Activated T-helper 17 cell treated with anti-CD3 and anti-CD28 coated beads, Interleukin-2, amount 50 U/mL, for 72 hours (primary cell): ENCODE measurements at regions not wholly inside any gene's neighbourhood (a gene's known extent, or its start where the extent isn't known, plus 50 kb on each side); places are given as distances from the start of the nearest gene placed in this dataset.

ENCODE experiments used
- ATAC-seq: fragments of 150-1000 bp; cut with Tn5 transposase; replicated peaks from 2 replicates; pipeline ENCODE4 v1.10.0; 2021; ENCODE audit warnings: mild to moderate bottlenecking, moderate library complexity
- H3K27ac Mint-ChIP-seq: one replicate; pipeline ENCODE4 v1.8.0; 2022; ENCODE audit warnings: mixed read lengths
- H3K27me3 Mint-ChIP-seq: one replicate; pipeline ENCODE4 v1.8.0; 2022; ENCODE audit warnings: mixed read lengths
- H3K36me3 Mint-ChIP-seq: one replicate; pipeline ENCODE4 v1.8.0; 2022; ENCODE audit warnings: low read depth, mild to moderate bottlenecking, mixed read lengths
- H3K4me1 Mint-ChIP-seq: one replicate; pipeline ENCODE4 v1.8.0; 2022; ENCODE audit warnings: mixed read lengths
- H3K4me3 Mint-ChIP-seq: one replicate; pipeline ENCODE4 v1.8.0; 2022; ENCODE audit warnings: mild to moderate bottlenecking, mixed read lengths
- H3K9me3 Mint-ChIP-seq: one replicate; pipeline ENCODE4 v1.8.0; 2022; ENCODE audit warnings: mixed read lengths

GRCh38 chr12:111074559-111074958, 154.2 kb upstream of the MYL2 start:
- peaks cover 4% of the 10 kb centered on the region for H3K9me3 Mint-ChIP-seq
- no peaks in the 10 kb centered on the region for H3K4me1 Mint-ChIP-seq
- H3K27me3 Mint-ChIP-seq: peaks cover 10% of the 10 kb centered on the region
- no peak overlapping the region for H3K27ac Mint-ChIP-seq
- no peak for ATAC-seq
- H3K36me3 Mint-ChIP-seq: no peaks in the 10 kb centered on the region
- no peak overlapping the region for H3K4me3 Mint-ChIP-seq

DNA sequence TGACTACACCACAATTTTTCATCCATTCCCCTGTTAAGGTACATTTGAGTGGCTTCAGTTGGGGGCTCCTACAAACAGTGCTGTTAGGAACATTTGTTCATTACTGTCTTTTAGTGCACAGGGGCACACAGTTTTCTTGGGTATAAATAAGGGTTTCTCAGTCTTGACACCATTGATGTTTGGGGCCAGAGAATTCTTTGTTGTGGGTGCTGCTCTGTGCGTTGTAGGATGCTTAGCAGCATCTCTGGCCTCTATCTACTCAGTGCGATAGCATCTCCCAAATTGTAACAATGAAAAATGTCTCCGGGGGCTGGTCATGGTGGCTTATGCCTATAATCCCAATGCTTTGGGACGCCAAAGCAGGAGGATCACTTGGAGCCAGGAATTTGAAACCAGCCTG, 153.0 kb upstream of the MYL2 start:
- no peak for ATAC-seq
- Mint-ChIP-seq H3K27ac (no peak overlapping the region), H3K36me3 (no peaks in the 10 kb centered on the region), H3K9me3 (peaks cover 4% of the 10 kb centered on the region), H3K4me1 (peaks cover under 1% of the 10 kb centered on the region), H3K4me3 (no peak overlapping the region), H3K27me3 (peaks cover 10% of the 10 kb centered on the region)

- Mint-ChIP-seq H3K27me3 (peaks cover 10% of the 10 kb centered on the region), H3K9me3 (peaks cover 4% of the 10 kb centered on the region), H3K4me1 (peaks cover 5% of the 10 kb centered on the region), H3K36me3 (no peaks in the 10 kb centered on the region), H3K4me3 (no peak overlapping the region), H3K27ac (no peak overlapping the region)
- ATAC-seq: no peak
Measured at GRCh38 chr12:111072299-111072698, 151.9 kb upstream of the MYL2 start.

DNA sequence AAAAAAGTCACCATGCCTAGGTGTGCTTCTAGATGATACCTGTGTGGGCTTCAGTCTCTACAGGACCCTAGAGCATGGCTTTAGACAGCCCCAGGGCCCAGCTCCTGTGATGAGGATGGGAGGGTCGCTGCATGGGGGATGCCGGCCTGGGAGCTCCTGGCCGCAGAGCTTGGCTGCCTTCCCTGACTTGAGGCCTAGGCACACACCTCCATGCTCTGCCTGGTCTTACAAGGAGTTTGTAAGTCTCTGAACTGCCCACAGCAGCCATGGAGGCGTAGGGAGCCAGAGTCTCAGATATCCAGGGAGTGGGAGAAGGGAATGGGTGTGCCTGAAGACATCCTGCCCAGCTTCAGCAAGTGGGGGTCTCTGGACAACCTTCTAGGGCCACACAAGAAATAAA, 149.5 kb upstream of the MYL2 start:
- H3K4me1 Mint-ChIP-seq: peaks cover 5% of the 10 kb centered on the region
- no peaks in the 10 kb centered on the region for H3K36me3 Mint-ChIP-seq
- H3K9me3 Mint-ChIP-seq: peaks cover 4% of the 10 kb centered on the region
- peaks cover 10% of the 10 kb centered on the region for H3K27me3 Mint-ChIP-seq
- no peak overlapping the region for H3K4me3 Mint-ChIP-seq
- no peak overlapping the region for H3K27ac Mint-ChIP-seq
- ATAC-seq: no peak

GRCh38 chr12:111068290-111068689, 147.9 kb upstream of the MYL2 start:
- ATAC-seq: peak; percentile 43
- peak overlapping the region; percentile 2 for H3K27ac Mint-ChIP-seq

GRCh38 chr12:111067498-111067897, 147.1 kb upstream of the MYL2 start:
- Mint-ChIP-seq H3K4me1 (peaks cover 5% of the 10 kb centered on the region), H3K4me3 (peak overlapping the region; percentile 44), H3K36me3 (no peaks in the 10 kb centered on the region), H3K9me3 (peaks cover 4% of the 10 kb centered on the region), H3K27ac (no peak overlapping the region), H3K27me3 (peaks cover 5% of the 10 kb centered on the region)
- ATAC-seq: no peak

More at GRCh38 chr12:111068290-111068689, 147.9 kb upstream of the MYL2 start:
- Mint-ChIP-seq H3K27me3 (peaks cover 10% of the 10 kb centered on the region), H3K9me3 (peaks cover 4% of the 10 kb centered on the region), H3K4me3 (peak overlapping the region; percentile 44), H3K36me3 (no peaks in the 10 kb centered on the region), H3K4me1 (peaks cover 5% of the 10 kb centered on the region)

DNA sequence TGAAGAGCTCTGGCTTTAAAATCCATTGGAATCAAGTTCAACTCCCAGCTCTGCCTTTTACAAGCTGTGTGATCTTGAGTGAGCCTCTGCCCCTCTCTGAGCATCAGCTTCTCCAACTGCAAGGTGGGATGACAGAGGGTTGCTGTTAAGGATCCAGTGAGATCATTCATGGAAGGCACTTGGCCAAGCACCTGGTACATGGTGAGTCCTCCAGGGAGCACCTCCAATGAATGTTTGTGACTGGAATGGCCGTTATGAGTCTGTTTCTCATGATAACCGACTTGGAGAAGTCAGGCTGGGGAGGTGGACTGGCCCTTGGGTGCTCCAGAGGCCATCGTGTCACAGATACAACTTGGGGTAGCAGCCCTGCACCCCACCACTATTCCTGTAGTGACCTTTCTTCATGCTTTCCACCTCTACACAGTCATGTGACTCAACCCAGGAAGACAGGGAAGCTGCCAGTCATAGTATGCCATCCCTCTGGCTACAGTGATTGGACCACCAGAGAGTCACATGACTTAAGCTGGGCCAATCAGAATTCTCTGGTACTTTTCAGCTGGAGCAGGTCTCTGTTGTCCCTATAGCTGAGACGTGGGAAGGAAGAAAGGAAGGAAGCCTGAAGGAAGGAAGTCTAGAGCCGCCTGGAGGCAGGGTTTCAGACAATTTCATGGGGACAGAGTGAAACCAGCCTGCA, 146.5 kb upstream of the MYL2 start:
- ATAC-seq: peak; percentile 45
- Mint-ChIP-seq H3K9me3 (peaks cover 3% of the 10 kb centered on the region), H3K4me1 (peaks cover 5% of the 10 kb centered on the region), H3K4me3 (no peak overlapping the region), H3K27ac (no peak overlapping the region), H3K36me3 (no peaks in the 10 kb centered on the region), H3K27me3 (peaks cover 3% of the 10 kb centered on the region)

- H3K36me3 Mint-ChIP-seq: no peaks in the 10 kb centered on the region
- no peaks in the 10 kb centered on the region for H3K27me3 Mint-ChIP-seq
Measured at GRCh38 chr12:111064982-111065381, 144.6 kb upstream of the MYL2 start.

GRCh38 chr12:111064154-111064553, 143.8 kb upstream of the MYL2 start:
- no peak overlapping the region for H3K4me3 Mint-ChIP-seq
- no peaks in the 10 kb centered on the region for H3K9me3 Mint-ChIP-seq
- no peaks in the 10 kb centered on the region for H3K36me3 Mint-ChIP-seq
- H3K4me1 Mint-ChIP-seq: peaks cover 5% of the 10 kb centered on the region
- no peaks in the 10 kb centered on the region for H3K27me3 Mint-ChIP-seq
- no peak for ATAC-seq
- no peak overlapping the region for H3K27ac Mint-ChIP-seq

More at GRCh38 chr12:111064982-111065381, 144.6 kb upstream of the MYL2 start:
- ATAC-seq: no peak
- no peak overlapping the region for H3K27ac Mint-ChIP-seq
- peaks cover 5% of the 10 kb centered on the region for H3K4me1 Mint-ChIP-seq
- H3K4me3 Mint-ChIP-seq: no peak overlapping the region
- no peaks in the 10 kb centered on the region for H3K9me3 Mint-ChIP-seq

DNA sequence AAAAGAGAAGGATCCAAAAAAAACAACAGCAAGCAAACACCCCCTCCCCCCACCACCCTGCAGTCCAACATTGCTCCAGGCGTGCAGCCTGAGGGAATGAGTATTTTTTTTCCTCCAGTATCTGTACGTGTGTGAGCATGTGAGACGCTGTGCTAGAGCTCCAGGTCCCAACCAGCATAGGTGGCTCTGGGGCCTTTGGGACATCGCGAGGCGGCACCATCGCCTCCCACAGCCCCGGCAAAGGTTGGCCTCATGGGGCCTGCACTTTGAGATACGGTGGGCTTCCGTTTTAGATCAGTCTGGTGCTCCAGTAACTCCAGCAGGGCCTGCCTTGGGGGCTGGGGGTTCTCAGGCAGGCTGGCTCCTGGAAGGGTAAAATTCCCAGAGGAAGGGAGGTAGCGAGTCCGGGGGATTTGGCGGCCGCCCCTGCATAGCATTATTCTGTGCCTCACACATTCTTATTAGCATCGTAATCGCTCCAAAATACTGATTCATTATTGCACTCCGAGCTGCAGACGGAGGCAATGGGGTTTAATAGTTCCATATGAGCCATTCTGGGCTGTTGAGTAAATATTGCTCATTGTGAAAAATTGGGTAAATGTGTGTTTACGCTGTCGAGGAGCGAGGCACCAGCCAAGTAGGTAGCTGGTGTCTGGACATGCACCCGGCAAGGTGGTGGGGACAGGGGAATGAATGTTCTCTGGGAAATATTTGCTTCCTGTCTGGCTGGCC, 143.1 kb upstream of the MYL2 start:
- no peaks in the 10 kb centered on the region for H3K27me3 Mint-ChIP-seq
- no peak overlapping the region for H3K4me3 Mint-ChIP-seq
- H3K36me3 Mint-ChIP-seq: no peaks in the 10 kb centered on the region
- no peaks in the 10 kb centered on the region for H3K9me3 Mint-ChIP-seq
- no peak for ATAC-seq
- peaks cover 6% of the 10 kb centered on the region for H3K4me1 Mint-ChIP-seq
- no peak overlapping the region for H3K27ac Mint-ChIP-seq

GRCh38 chr12:111057701-111058425, 137.5 kb upstream of the MYL2 start:
- H3K27me3 Mint-ChIP-seq: no peaks in the 10 kb centered on the region
- ATAC-seq: no peak
- H3K27ac Mint-ChIP-seq: peak overlapping the region; percentile 95
- H3K9me3 Mint-ChIP-seq: peaks cover 10% of the 10 kb centered on the region
- H3K4me1 Mint-ChIP-seq: peaks cover 20% of the 10 kb centered on the region
- H3K36me3 Mint-ChIP-seq: no peaks in the 10 kb centered on the region
- H3K4me3 Mint-ChIP-seq: peak overlapping the region; percentile 64

DNA sequence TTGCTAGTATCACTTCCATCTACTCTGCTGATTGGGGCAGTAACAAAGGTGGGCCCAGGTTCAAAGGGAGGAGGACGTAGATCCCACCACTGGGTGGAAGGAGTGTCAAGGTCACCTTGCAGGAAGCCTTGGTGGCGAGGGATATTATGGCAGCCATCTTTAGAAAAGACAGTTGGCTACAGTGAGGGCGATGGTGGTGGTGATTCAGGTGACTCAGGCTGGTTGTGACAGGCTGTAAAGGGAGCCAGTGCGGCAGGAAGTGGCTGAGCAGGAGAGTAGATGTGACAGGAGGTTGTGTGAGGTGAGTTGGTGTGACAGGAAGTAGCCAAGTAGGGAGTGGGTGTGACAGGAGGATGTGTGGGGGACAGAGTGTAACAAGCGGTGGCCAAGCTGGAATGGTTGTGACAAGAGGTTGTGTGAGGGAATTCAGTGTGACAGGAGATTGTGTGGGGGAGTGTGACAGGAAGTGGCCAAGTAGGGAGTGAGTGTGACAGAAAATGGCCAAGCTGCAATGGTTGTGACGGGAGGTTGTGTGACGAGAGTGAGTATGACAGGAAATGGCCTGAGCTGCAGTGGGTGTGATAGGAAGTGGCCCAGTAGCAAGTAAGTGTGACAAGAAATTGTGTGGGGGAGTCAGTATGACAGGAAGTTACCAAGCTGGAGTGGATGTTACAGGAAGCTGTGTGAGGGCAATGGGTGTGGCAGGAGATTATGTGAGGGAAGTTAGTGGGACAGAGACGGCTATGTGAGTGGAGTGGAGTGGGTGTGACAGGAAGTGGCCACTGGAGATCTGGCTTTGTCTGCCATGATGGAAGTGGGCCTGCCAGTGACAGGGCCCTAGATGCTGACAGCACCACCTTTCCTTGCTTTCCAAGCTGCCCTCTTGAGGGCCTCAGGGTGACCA, 136.5 kb upstream of the MYL2 start:
- H3K9me3 Mint-ChIP-seq: peaks cover 10% of the 10 kb centered on the region
- no peaks in the 10 kb centered on the region for H3K27me3 Mint-ChIP-seq
- H3K36me3 Mint-ChIP-seq: no peaks in the 10 kb centered on the region

DNA sequence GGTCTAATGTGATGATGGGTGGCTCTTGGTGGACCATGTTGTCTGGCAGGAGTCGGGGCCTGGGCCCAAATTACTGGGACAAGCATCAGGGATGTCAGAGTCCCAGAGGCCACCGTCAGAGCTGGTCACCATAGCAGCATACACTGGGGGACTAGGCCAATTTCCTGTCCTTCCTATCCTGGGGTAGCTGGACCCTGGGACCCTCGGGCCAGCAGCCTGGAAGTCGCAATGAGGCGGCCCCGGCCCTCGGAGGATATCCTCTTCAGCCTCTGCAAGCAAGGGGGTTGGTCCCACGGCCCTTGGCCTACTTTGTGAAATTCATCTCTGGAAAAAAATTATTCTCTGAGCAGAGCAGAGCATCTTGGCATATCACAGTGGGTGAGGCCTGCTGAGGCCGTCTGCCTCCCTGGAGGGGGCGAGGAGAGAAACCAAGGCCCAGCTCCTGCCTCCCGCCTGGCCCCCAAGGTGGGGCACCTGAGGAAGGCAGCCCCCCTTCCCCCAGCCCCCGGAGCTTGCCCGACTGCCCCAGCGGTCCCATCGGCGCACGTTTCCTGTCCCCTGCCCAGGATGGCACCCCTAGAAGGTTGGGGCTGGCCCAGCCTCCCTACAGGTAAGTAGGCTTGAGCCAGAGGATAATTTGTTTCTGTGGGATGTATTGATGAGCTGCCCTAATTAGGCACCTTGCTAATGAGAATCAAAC, 135.0 kb upstream of the MYL2 start:
- Mint-ChIP-seq H3K36me3 (no peaks in the 10 kb centered on the region), H3K4me1 (peaks cover 20% of the 10 kb centered on the region), H3K4me3 (peak overlapping the region; percentile 64), H3K9me3 (peaks cover 10% of the 10 kb centered on the region), H3K27me3 (no peaks in the 10 kb centered on the region), H3K27ac (peak overlapping the region; percentile 95)
- ATAC-seq: no peak

More for the DNA sequence above, 136.5 kb upstream of the MYL2 start:
- Mint-ChIP-seq H3K4me3 (peak overlapping the region; percentile 64), H3K4me1 (peaks cover 20% of the 10 kb centered on the region), H3K27ac (peak overlapping the region; percentile 95)
- peak; percentile 93 for ATAC-seq
